HG03342 (cell line): ENCODE measurements at regions not wholly inside any gene's neighbourhood (a gene's known extent, or its start where the extent isn't known, plus 50 kb on each side); places are given as distances from the start of the nearest gene placed in this dataset.
"Not testable (repeated sequence)": the region's sequence is repeated elsewhere in the genome, so short reads cannot be mapped to it uniquely, and the experiment has no call there.

ENCODE experiments used
- ATAC-seq: cut with Tn5 transposase; IDR thresholded peaks from one replicate; pipeline ENCODE4 v1.9.1; 2021; ENCODE audit warnings: mild to moderate bottlenecking, moderate library complexity; ENCODE audit not compliant: unreplicated experiment

DNA sequence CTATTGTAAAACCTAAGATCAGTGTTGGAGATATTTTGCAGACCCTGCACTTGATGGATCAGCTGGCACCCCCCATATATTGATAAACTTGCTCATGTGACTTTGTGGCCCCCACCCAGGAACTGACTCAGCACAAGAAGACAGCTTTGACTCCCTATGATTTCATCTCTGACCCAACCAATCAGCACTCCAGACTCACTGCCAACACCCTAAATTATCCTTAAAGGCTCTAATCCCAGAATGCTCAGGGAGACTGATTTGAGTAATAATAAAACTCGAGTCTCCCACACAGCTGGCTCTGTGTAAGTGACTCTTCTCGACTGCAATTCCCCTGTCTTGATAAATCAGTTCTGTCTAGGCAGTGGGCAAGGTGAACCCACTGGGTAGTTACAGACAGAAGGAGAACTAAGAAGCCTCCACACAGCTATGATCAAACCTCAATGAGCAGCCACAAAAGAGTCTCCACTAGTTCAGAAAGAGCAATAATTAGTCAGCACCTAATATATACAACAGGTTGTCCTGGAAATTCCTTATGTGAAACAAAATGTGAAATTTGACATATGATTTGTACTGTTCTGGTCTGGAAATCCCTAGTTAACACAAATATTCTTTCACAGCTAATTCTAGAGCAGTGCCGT lies 52.2 kb downstream of the ACTL7B start:
- no peak for ATAC-seq

- no peak for ATAC-seq
These were observed 52.8 kb downstream of the ACTL7B start for GRCh38 chr9:108802967-108803366.

DNA sequence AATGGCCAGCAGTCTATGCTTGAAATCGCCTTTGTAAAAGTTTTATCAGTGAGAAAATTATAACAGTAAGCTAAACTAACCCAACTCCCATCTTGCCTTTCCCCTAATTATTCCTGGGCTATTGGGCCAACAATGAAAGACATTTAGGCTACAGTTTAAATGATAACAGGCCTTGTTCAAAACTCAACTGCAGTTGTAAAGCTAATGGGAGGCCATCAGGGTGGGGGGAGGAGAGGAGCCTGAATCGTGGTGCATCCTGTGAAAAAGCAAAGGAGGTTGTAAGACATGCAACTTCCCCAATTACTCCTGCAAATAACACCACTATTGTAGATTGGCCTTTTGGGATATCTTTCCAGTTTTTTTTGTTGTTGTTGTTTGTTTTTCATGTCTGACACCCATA lies 53.8 kb downstream of the ACTL7B start:
- ATAC-seq: no peak

- ATAC-seq: no peak
These were observed 55.1 kb downstream of the ACTL7B start for GRCh38 chr9:108800632-108801099.

DNA sequence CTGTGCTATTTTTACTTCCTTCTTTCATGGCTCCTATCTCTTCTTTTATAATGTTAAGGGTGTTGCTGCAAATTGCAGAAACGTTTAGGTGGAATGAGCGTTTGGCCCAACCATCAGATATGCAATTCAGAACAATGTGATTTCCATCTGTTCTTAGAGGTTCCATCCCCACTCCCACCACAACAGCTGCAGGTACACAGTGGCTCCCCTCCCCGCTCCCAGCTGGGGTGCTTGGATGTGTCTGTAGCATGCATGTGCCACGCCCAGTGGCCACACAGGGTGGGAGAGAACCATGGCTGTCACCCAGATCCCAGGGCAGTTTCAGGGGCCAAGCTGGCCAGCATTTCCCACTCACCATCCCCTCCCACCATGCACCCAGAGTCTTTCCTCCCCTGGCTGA lies 62.2 kb downstream of the ACTL7B start:
- ATAC-seq: no peak

DNA sequence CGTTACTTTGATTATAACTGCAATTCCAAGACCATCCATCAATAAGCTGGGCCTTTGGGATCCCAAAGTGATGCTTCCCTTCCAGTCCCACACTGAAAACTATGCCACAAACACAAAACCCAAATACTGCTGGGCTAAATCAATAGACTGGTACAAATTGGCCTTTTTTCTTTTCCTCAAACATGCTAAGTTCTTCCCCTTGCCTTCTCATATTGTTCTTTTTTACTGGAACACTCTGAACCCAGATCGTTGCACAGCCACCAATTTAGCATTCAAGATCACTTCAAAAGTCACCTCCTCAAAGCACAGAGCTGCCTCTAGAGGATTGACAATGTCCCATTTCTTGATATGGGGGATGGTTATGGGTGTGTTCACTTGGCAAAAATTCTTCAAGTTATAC lies 66.0 kb downstream of the ACTL7B start:
- ATAC-seq: no peak

- ATAC-seq: no peak
These were observed 68.1 kb downstream of the ACTL7B start for GRCh38 chr9:108787690-108788048.

GRCh38 chr9:108786901-108787689 lies 68.7 kb downstream of the ACTL7B start:
- ATAC-seq: no peak

DNA sequence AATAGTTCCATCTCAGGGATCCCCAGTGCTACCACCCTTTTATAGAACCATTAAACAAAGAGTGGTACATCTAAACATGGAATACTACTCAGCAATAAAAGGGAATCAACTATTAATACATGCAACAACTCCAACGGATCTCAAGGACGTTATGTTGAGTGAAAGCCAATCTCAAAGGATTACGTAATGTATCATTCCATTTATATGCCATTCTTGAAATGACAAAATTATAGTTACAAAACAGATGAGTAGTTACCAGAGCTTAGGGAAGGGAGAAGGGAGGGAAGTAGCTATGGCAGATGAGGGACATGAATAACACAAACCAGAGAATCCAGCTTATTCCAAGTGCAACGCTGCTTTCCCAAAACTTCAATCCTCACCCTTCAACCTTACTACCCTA lies 69.5 kb downstream of the ACTL7B start:
- ATAC-seq: no peak

GRCh38 chr9:108784998-108785397 lies 70.8 kb downstream of the ACTL7B start:
- no peak for ATAC-seq

- ATAC-seq: no peak
These were observed 71.9 kb downstream of the ACTL7B start for GRCh38 chr9:108783731-108784495.

GRCh38 chr9:108783326-108783725 lies 72.5 kb downstream of the ACTL7B start:
- ATAC-seq: no peak

GRCh38 chr9:108780942-108781734 lies 74.6 kb downstream of the ACTL7B start:
- ATAC-seq: no peak

- ATAC-seq: no peak
These were observed 76.0 kb downstream of the ACTL7B start for GRCh38 chr9:108779551-108780325.

DNA sequence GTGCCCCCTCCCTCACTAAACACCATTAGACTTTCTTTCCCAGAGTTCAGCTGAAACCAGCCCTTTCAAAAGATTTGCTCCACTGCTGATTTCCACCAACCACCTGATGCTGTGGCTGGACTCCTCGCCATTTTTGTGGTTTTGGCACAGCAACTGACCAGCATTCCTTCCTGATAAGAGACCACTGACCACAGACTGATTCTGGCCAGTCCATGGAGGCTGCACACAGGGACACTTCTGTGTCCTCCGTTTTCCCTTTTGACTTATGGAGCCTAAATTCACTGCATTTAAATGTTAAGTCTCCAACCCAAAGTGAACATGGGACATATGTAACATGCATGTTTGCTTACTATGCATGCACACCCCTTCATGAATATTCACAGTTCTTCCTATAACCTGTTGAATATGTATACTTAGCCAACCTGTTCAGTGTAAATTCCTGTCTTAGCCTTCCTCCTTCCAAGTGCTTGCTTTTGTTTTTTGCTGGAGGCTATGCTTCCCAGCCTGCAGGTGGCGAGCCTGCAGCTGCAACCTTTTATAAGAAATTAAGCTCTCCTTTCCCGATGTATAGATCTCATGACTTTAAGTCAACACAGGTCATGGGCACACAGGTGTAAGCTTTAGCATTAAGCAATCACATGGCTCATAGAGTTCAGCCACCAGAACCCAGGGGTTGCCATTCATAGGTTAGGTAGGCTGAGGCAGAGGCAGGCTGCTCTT lies 78.7 kb downstream of the ACTL7B start:
- ATAC-seq: no peak

GRCh38 chr9:108775901-108776306 lies 79.9 kb downstream of the ACTL7B start:
- ATAC-seq: no peak

DNA sequence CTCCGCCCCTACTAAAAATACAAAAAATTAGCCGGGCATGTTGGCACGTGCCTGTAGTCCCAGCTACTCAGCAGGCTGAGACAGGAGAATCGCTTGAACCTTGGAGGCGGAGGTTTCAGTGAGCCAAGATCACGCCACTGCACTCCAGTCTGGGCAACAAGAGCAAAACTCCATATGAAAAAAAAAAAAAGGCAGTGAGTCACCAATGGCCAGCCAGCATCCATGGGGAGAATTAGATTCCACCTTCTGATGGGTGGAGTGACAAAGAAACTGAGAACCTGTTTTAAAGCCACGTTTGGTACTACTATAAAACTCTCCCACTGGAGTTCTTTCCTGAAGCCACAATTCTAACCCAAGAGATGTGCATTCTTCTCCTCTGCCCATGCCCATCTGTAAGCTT lies 81.7 kb downstream of the ACTL7B start:
- ATAC-seq: not testable (repeated sequence)

DNA sequence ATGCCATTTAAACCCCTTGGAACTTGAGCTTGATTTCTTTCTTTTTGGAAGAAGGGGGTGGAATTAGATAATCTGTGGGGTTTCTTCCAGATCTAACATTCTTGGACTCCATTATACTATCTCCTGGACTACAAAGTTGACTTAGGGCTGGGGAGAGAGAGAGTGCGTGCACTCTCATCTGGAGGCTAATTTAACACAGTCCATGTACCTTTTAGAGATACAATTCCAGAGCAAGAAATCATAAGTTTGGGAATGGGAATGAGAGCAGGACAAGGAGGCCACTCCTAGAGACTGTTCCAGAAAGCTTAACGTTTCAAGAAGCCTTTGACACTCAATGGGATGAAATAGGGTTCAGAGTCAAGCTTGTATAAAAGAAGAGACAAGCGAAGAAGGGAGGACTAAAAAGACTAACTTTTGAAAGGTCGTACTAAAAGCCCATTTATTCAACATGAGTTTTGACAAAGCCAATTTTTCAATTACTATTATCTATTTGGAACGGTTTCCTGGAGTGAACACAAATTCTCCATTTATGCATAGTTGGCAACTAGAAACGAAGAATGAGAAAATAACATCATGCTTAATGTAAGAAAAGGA lies 83.4 kb downstream of the ACTL7B start:
- no peak for ATAC-seq

DNA sequence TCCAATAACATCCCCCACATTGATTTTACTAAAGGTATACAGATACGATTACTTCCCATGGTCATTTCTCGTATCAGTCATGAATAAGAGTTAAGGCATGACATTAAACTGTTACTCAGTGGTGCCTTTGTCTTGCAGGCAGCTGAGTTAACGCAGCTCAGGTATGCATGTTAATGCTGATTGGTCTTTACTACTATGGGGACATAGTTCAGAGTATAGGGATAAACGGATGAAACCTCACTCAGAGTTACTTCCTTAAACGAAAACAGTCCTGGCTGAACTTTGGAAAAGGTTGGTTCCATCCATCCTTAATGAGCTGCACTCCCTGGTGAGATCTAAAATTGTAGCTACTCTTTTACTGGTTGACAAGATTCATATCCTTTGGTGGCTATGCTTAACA lies 87.0 kb downstream of the ACTL7B start:
- ATAC-seq: no peak
